ENCODE measurements at regions not wholly inside any gene's neighbourhood (a gene's known extent, or its start where the extent isn't known, plus 50 kb on each side); places are given as distances from the start of the nearest gene placed in this dataset.

GRCh38 chr13:40252241-40252640 is 414.2 kb downstream of the FOXO1 start:
- no peak for DNase-seq (ENCODE audit: low spot score)

DNA sequence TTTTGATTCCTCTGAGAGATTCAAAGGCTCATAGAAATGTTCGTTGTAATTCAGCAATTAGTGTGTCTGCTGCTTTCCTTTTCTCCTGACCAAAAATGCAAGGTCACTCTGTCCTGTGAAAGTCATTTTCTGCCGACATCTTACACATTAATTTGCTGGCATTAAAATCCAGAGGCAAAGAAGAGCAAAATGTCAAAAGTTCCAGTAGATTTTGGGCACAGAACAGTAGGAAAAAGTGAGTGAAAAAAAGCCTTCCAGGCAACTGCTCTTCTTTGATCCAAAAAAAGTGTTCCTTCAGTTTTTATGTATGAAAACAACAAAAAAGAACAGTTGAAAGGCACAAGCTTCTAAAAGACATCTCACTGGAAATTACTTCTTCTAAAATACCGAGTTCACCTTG is 413.8 kb downstream of the FOXO1 start:
- DNase-seq (ENCODE audit: low spot score) = no peak

DNA sequence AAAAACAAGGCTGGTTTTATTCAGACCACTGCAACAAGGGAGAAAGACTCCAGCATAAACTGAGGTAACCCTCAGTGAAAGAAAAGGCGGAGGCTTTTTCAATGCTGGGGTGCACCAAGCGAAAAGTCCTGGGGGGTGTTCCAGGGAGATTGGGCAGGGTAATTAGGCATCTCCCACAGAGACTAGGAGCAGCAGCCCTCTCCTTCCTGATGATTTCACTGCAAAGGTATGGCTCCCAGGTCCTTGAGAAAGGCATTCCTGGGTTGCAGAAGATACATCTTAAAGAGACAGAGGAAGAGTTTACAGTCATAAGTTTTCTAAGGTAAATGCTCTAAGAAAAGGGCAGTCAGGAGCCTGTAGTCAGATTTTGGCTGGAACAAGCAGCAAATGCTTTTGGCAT is 412.0 kb downstream of the FOXO1 start:
- DNase-seq (ENCODE audit: low spot score) = no peak

DNA sequence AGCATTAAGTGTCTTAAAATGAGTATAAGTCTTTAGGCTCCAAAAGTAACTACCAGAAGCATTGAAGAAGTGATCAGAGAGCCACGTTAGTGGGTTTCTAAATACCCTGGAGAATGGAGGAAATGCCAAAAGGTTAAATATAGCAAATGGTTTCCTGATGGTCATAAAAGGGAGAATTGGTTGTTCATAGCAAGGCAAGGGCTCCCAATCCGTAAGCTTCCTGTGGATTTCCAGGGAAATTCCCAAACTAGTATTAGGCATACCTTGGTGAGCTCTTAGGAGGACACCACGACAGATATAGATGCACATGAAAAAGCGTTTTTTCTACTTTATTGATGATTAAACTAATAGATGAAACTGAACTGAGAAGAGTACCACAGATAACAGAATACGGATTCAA is 410.9 kb downstream of the FOXO1 start:
- no peak for DNase-seq (ENCODE audit: low spot score)

- DNase-seq (ENCODE audit: low spot score) = no peak
Measured at GRCh38 chr13:40259899-40260298, 406.5 kb downstream of the FOXO1 start.

- no peak for DNase-seq (ENCODE audit: low spot score)
Measured at GRCh38 chr13:40261336-40261735, 405.1 kb downstream of the FOXO1 start.

DNA sequence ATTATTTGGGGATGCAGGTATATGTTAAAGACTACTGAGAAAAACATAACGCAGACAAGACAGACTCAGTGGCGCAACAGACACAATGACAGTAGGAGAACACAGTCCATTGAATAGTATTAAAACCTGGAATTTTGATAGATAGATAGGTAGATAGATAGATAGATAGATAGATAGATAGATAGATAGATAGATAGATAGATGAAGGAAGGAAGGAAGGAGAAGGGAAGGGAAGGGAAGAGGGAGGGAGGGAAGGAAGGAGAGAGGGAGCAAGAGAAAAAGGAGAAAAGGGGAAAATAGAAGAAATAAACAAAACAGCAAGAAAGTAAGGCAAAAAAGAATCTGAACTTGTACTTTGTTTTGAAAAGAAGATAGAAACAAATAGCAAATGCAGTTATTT is 404.5 kb downstream of the FOXO1 start:
- no peak for DNase-seq (ENCODE audit: low spot score)

DNA sequence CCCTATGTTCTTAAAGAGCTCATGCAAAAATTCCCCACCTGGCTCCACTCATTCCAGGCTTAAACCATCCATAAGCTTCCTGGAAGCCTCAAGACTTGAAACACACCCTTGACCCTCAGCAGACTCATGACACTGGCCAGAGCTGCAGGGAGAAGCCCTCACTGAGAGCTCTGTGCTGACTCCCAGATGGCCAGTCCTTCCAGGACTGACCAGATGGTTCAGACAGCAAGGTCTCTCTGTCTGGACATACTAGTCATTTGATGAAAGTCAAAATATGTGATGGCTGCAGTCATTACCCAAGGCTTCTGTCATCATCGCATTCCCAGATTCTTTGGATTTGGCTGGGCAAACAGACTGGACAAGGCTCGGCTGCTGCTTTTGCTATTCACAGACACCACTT is 397.4 kb downstream of the FOXO1 start:
- no peak for DNase-seq (ENCODE audit: low spot score)

GRCh38 chr13:40270726-40271125 is 395.7 kb downstream of the FOXO1 start:
- DNase-seq (ENCODE audit: low spot score) = no peak

GRCh38 chr13:40271271-40271885 is 395.1 kb downstream of the FOXO1 start:
- no peak for DNase-seq (ENCODE audit: low spot score)

GRCh38 chr13:40271931-40272775 is 394.3 kb downstream of the FOXO1 start:
- no peak for DNase-seq (ENCODE audit: low spot score)

DNA sequence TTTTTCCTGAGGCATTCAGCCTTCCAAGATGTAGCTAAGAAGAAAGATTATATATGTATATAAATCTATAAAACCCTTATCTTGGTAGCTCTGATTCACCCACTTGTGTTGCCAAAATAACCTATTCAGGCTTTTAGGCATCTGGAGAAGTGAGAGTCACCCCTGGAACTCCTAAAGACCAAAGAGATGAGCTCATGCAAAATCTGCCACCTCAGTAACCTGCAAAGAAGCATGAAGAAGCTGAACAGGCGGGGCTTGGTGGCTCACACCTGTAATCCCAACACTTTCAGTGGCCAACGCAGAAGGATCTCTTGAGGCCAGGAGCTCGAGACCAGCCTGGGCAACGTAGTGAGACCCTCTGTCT is 393.7 kb downstream of the FOXO1 start:
- peak; percentile 14 for DNase-seq (ENCODE audit: low spot score)

- no peak for DNase-seq (ENCODE audit: low spot score)
Measured at GRCh38 chr13:40273253-40274025, 393.0 kb downstream of the FOXO1 start.

DNA sequence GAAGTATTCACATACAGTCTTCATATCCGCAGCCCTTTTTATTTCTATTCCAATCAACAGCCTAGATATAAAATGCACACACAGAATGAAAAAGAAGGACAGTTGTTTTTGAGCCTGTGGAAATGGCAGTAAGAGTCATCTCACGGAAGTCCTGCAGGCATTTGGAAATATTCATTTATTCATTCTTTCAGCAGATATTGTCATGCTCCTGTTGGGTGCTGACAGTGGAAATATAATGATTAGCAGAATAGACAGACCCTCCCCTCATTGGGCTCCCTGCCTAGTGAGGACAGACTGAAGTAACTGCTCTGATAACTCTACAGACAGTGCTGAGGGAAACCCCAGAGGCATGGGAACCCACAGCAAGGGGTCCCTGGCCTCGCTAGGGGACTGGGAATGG is 392.3 kb downstream of the FOXO1 start:
- no peak for DNase-seq (ENCODE audit: low spot score)

DNA sequence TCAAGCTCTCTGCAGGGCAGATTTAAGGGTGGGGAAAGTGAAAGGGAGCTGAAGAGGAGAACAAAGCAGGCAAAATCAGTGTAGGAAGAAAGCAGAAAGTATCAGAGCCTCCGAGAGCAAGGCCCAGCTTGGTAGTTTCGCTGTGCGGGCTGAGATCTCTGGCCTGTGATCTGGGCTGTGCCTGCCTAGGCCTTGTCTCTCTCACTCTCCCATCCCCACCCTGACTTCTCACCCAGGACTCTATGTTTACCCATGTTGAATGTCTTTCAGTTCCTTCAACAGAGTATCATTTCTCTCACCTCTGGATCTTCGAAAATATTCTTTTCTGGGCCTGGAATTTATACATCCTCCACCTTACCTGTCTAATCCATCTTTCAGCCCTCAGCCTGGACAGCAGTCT is 391.3 kb downstream of the FOXO1 start:
- DNase-seq (ENCODE audit: low spot score) = no peak

DNA sequence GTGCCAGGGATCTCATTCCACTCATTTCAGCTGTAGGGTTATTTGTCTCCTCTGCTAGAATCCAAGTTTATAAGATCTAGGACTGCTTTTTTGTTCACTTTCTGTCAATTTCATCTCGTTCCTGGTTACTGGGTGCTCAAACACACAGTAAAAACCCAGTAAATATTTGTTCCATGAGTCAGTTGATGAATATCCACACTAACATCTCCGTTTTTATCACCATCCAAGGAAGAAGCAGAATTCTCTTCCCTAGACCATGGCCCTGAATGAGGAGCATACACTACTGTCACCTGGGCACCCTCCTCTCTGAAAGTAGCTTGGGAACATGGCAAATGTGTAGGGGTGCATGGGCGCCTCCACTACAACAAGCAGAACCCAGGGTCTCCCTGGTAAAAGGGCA is 390.8 kb downstream of the FOXO1 start:
- no peak for DNase-seq (ENCODE audit: low spot score)

GRCh38 chr13:40283666-40284065 is 382.8 kb downstream of the FOXO1 start:
- DNase-seq (ENCODE audit: low spot score) = no peak

GRCh38 chr13:40285634-40286033 is 380.8 kb downstream of the FOXO1 start:
- DNase-seq (ENCODE audit: low spot score) = no peak

GRCh38 chr13:40287428-40287827 is 379.0 kb downstream of the FOXO1 start:
- DNase-seq (ENCODE audit: low spot score) = no peak

- DNase-seq (ENCODE audit: low spot score) = no peak
Measured at GRCh38 chr13:40288259-40288658, 378.2 kb downstream of the FOXO1 start.

DNA sequence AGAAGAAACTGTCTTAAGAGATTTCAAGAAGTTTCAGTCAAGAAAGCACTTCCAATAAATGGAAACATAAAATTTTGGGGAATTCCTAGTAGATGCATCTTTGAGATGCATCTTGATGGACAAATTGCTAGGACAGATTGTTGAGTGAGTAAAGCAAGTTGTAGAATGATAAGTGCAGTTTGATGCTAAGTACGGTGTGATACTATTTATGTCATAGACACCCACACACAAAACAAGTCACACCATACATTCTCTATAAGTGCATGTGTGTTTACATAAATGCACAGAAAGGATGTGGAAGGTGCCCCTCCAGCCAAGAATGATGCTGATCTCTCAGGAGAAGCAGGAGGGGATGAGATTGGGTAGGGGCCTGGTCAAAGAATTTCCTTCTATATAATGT is 375.7 kb downstream of the FOXO1 start:
- no peak for DNase-seq (ENCODE audit: low spot score)

GRCh38 chr13:40292108-40292507 is 374.3 kb downstream of the FOXO1 start:
- DNase-seq (ENCODE audit: low spot score) = no peak

GRCh38 chr13:40292536-40292935 is 373.9 kb downstream of the FOXO1 start:
- DNase-seq (ENCODE audit: low spot score) = no peak
